Hypothalamus (tissue), 51 donors: ENCODE measurements at regions not wholly inside any gene's neighbourhood (a gene's known extent, or its start where the extent isn't known, plus 50 kb on each side); places are given as distances from the start of the nearest gene placed in this dataset.

Experiments used
- DNase-seq, 51 donors: peaks; one replicate each; lab custom pipeline; 2025; lab: John Stamatoyannopoulos, UW

DNA sequence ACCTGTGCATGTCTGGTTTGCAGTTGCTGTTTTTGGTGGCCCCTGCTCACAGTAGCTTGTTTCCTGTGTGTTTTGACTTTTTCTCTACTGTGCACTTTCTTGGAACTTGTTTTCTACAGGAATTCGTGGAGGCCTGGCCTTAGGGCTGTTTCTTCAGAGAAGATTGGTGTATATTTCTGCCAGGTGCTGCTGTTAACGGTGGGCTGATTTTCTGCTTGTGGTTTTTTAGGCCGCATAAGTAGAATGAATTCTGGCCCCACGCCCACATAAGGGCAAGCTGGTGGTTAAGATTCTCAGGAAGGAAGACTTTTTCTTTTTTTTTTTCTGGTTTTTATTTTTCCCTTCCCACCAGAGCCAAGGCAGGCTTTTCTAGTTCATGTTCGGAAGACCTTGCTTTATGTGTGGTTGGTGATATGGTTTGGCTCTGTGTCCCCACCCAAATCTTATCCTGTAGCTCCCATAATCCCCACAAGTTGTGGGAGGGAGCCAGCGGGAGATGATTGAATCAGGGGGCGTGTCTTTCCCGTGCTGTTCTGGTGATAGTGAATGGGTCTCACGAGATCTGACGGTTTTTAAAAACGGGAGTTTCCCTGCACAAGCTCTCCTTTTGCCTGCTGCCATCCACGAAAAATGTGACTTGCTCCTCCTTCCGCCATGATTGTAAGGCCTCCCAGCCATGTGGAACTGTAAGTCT lies 71.5 kb upstream of the DISP3 start:
- no peak for DNase-seq

DNA sequence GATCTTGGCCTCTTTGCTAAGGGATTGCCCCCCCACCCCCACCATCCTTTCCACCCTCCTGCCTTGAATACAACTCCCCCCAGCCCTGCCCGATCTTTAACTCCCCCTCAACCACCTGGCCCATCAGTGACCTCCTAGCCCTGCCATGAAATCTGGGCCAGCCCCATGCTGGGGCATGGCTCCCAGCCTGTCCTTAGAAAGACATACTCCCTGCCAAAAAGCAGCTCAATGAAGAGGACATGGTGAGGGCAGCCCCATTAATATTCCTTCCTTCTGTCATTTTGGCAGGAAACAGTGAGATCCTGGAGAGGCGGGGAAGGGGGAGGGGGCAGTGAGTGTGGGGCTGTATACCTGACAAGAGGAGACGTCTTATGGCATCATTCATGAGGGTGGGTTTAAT lies 66.8 kb upstream of the DISP3 start:
- peak in 6 of 51 donors; percentile 3 to 31 (median 6) for DNase-seq

DNA sequence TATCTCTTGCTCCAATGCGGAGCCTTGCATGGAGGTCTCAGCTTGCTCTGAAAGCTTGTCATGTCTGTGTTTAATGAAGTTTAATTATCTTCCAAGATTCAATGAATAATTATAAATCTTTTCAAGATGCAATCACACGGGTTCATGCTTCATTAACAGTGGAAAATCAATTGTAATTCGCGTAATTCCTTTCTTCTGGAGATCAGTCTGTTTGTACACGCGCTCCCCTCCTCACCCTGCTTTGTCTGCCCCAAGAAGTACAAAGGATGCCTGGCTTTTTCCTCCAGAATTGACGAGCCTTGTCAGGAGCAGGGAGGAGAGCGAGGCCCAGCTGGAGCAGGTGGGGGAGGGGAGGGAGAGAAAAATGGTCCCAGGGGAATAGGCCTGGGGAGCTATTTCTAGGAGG lies 65.0 kb upstream of the DISP3 start:
- peak in 1 of 51 donors; percentile 37 for DNase-seq

DNA sequence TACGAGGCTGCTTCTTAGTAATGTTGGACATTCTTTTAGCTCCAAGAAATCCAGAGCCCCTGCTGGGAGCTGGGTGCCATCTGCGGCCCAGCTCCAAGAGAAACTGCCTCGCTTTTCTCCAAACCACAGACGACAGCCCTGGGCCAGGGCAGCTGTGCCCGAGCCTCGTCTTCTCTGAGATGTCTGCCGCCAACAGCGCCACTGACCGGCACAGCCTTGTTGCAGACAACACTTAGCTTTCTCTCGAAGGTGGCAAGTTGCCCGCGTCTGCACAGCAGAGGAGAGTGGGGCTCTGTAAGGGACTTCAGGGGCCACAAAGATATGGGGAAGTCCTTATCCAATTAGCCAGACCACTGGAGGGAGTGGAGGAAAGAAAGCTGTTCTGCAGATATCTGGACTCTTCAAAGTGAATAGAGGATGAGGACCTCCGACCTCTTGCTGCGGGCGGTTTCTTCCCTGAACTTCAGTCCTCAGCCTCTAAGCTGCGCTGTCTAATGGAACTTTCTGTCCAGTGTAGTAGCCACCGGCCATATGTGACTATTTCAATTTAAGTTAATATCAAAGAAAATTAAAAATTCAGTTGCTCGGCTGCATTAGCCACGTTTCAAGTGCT lies 63.9 kb upstream of the DISP3 start:
- DNase-seq, result peak in 36 of 51 donors; percentile 5 to 73 (median 37)

DNA sequence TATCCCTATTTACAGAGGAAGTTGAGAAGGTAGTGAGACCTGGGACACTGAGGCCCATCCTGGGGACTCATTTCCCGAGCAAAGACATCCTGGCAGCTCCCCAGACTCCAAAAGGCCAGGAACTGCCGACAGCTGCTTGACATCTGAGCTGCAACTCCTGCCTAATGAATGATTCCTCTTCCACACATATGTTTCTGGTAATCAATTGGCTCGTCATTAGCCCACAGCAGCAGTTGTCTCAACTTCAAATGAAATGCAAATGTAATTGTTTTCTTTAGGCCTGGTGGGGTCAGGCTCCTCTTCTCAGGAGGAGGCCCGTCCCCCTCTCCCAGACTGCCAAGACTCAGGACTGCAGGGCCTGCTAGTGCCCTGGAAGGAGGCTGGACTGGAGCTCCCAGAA lies 61.8 kb upstream of the DISP3 start:
- no peak for DNase-seq

DNA sequence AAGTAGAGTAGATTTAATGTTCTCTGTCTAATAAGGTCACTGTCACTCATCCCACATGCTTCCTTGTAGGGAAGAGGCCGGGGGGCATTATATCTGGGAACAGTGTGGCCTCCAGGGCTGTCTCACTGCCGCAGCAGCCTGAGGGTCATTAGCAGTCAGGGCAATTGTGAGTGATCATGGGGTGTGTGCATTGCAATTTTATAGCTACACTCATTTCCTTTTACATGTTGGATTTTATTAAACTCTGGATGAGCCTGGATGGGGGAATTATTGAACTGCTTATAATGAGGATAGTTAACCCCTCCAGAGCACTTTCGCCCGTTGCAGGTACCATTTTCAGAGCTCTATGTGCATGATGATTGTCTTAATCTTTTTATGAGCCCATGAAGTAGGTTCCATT lies 60.9 kb upstream of the DISP3 start:
- no peak for DNase-seq

DNA sequence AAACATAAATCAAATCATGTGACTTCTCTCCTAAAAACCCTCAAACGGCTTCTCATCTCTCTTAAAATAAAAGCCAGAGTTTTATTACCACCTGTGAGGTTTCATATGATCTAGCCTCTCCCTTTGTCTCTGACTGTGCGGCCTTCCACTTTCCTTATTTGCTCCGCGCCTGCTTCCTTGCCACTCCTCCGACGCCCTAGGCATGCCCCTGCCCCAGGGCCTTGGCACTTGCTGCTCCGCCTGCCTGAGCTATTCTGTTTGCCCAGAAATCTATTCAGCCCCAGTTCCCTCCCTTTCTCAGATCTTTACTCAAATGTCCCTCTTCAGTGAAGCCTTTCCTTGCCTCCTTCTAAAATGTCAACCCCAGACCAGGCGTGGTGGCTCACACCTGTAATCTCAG lies 57.5 kb upstream of the DISP3 start:
- no peak for DNase-seq

DNA sequence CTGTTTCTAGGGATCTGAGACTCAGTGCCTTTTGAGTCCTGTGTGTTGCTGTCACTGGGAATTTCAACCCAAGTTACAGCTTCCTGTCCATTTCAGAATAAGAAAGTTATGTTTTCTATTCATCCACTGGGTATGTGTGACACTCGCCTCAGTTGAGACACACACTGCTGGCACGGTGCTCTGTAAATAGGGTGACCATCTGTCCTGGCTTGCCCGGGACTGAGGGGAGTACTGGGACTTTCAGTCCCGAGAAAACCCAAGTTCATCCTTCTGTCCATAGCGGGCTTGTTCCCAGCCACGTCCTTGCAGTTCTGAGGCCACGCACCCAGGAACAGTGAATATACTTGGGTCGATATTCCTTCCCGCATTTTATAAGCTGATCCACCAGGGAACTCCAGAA lies 56.3 kb upstream of the DISP3 start:
- no peak for DNase-seq

DNA sequence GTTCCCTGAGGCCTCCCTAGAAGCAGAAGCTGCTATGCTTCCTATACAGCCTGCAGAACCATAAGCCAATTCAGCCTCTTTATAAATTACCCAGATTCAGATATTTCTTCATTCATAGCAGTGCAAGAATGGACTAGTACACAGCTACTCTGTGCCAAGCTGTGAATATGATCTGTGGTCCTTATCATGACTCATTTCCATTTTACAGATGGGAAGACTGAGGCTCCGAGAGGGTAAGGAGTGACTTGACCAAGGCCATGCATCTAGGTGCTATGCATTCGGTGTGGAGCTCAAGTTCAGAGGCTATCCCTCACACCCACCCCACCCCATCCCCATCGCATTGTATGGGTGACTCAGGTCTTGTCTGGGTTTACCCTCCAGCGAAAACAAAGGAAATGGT lies 52.3 kb upstream of the DISP3 start:
- no peak for DNase-seq

DNA sequence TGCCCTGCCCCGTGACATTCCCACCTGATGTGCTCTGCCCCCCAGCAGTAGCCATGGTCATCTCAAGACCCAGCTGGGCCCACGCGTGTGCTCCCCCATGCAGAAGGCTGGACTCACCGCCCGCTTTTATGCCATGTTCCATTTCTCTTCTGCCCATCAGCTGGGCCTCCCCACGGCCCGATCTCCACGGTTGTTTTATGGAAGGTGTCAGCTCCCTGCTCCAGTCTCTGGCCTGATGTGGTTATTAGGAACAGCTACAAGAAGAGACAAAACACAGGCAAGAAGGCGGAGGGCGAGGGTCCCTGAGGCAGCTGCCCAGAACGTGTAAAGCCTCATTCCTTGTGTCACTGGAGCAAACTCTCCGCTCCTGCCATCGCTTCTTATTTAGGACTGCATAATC lies 50.2 kb upstream of the DISP3 start:
- DNase-seq, result no peak
